ENCODE measurements at regions not wholly inside any gene's neighbourhood (a gene's known extent, or its start where the extent isn't known, plus 50 kb on each side); places are given as distances from the start of the nearest gene placed in this dataset.

GRCh38 chr1:29397256-29397590, 160.9 kb downstream of the PTPRU start:
- H3K27me3 Mint-ChIP-seq (ENCODE audit: insufficient read depth, unreplicated experiment), result no peaks in the 10 kb centered on the region
- ChIA-PET POLR2A (interaction anchor here (0.5 kb wide), 1 partner anchor 158 kb away, joined by 3 read pairs; no protein-coding TSS in a partner anchor), CTCF (no interaction called here)
- Histone ChIP-seq H3K36me3 (ENCODE audit: control insufficient read depth, insufficient read depth, low read length) (no peaks in the 10 kb centered on the region), H3K4me3 (ENCODE audit: low read depth, low read length) (no peak overlapping the region), H3K4me1 (no peaks in the 10 kb centered on the region), H3K9me3 (no peaks in the 10 kb centered on the region), H3K27me3 (replicated peaks; ENCODE audit: control insufficient read depth, insufficient read depth, low read length) (no peaks in the 10 kb centered on the region)
- no peak overlapping the region for H3K4me3 Mint-ChIP-seq (ENCODE audit: unreplicated experiment)
- H3K9me3 Mint-ChIP-seq (ENCODE audit: unreplicated experiment), result no peaks in the 10 kb centered on the region
- intact Hi-C loops (cut with micrococcal nuclease; ENCODE audit: unreplicated experiment), result no loop called here
- DNase-seq, result no peak
- BruUV-seq (replicated peaks), result no TSS peak
- H3K27ac Mint-ChIP-seq (ENCODE audit: unreplicated experiment), result no peak overlapping the region
- H3K36me3 Mint-ChIP-seq (ENCODE audit: insufficient read depth, unreplicated experiment), result no peaks in the 10 kb centered on the region
- no peak for TF ChIP-seq CTCF (IDR thresholded peaks at IDR 0.05; ENCODE audit: insufficient read depth in 1 of 2, low read depth in 1 of 2, low read length in 1 of 2, severe bottlenecking in 1 of 2, unreplicated experiment in 1 of 2)
- H3K4me1 Mint-ChIP-seq (ENCODE audit: low read depth, unreplicated experiment), result no peaks in the 10 kb centered on the region

GRCh38 chr1:29396438-29397255, 160.3 kb downstream of the PTPRU start:
- intact Hi-C loops (cut with micrococcal nuclease; ENCODE audit: unreplicated experiment), result no loop called here
- POLR2A ChIA-PET, result interaction anchor here (0.5 kb wide), 1 partner anchor 157 kb away, joined by 3 read pairs; no protein-coding TSS in a partner anchor

GRCh38 chr1:29395736-29396437, 159.6 kb downstream of the PTPRU start:
- no TSS peak for BruUV-seq (replicated peaks)
- no peaks in the 10 kb centered on the region for H3K27me3 Mint-ChIP-seq (ENCODE audit: insufficient read depth, unreplicated experiment)
- no peaks in the 10 kb centered on the region for H3K4me1 ChIP-seq
- H3K27me3 ChIP-seq (replicated peaks; ENCODE audit: control insufficient read depth, insufficient read depth, low read length), result no peaks in the 10 kb centered on the region
- no peaks in the 10 kb centered on the region for H3K36me3 Mint-ChIP-seq (ENCODE audit: insufficient read depth, unreplicated experiment)
- TF ChIP-seq CTCF (IDR thresholded peaks at IDR 0.05; ENCODE audit: insufficient read depth in 1 of 2, low read depth in 1 of 2, low read length in 1 of 2, severe bottlenecking in 1 of 2, unreplicated experiment in 1 of 2), result no peak
- no peaks in the 10 kb centered on the region for H3K4me1 Mint-ChIP-seq (ENCODE audit: low read depth, unreplicated experiment)
- H3K9me3 ChIP-seq, result no peaks in the 10 kb centered on the region
- DNase-seq, result no peak
- ChIA-PET CTCF (no interaction called here), POLR2A (no interaction called here)
- H3K9me3 Mint-ChIP-seq (ENCODE audit: unreplicated experiment), result no peaks in the 10 kb centered on the region
- H3K4me3 ChIP-seq (ENCODE audit: low read depth, low read length), result no peak overlapping the region
- H3K36me3 ChIP-seq (ENCODE audit: control insufficient read depth, insufficient read depth, low read length), result no peaks in the 10 kb centered on the region
- H3K4me3 Mint-ChIP-seq (ENCODE audit: unreplicated experiment), result no peak overlapping the region
- intact Hi-C loops (cut with micrococcal nuclease; ENCODE audit: unreplicated experiment), result no loop called here
- H3K27ac Mint-ChIP-seq (ENCODE audit: unreplicated experiment), result no peak overlapping the region

More at GRCh38 chr1:29396438-29397255, 160.3 kb downstream of the PTPRU start:
- CTCF ChIA-PET, result no interaction called here
- H3K9me3 ChIP-seq, result no peaks in the 10 kb centered on the region
- no TSS peak for BruUV-seq (replicated peaks)
- no peaks in the 10 kb centered on the region for H3K27me3 ChIP-seq (replicated peaks; ENCODE audit: control insufficient read depth, insufficient read depth, low read length)
- H3K27me3 Mint-ChIP-seq (ENCODE audit: insufficient read depth, unreplicated experiment), result no peaks in the 10 kb centered on the region
- DNase-seq, result no peak
- no peak overlapping the region for H3K4me3 Mint-ChIP-seq (ENCODE audit: unreplicated experiment)
- no peak overlapping the region for H3K27ac Mint-ChIP-seq (ENCODE audit: unreplicated experiment)
- TF ChIP-seq CTCF (IDR thresholded peaks at IDR 0.05; ENCODE audit: insufficient read depth in 1 of 2, low read depth in 1 of 2, low read length in 1 of 2, severe bottlenecking in 1 of 2, unreplicated experiment in 1 of 2), result no peak
- no peak overlapping the region for H3K4me3 ChIP-seq (ENCODE audit: low read depth, low read length)
- no peaks in the 10 kb centered on the region for H3K36me3 Mint-ChIP-seq (ENCODE audit: insufficient read depth, unreplicated experiment)
- H3K36me3 ChIP-seq (ENCODE audit: control insufficient read depth, insufficient read depth, low read length), result no peaks in the 10 kb centered on the region
- no peaks in the 10 kb centered on the region for H3K4me1 Mint-ChIP-seq (ENCODE audit: low read depth, unreplicated experiment)
- no peaks in the 10 kb centered on the region for H3K4me1 ChIP-seq
- H3K9me3 Mint-ChIP-seq (ENCODE audit: unreplicated experiment), result no peaks in the 10 kb centered on the region
